H1 (cell line): ENCODE measurements at regions not wholly inside any gene's neighbourhood (a gene's known extent, or its start where the extent isn't known, plus 50 kb on each side); places are given as distances from the start of the nearest gene placed in this dataset.

Source experiments
- CTCF ChIA-PET: fragments of 300-600 bp; sonication (Branson Sonifier 250); formaldehyde crosslinking; loops from one replicate; lab custom pipeline; 2021; ENCODE audit not compliant: partially characterized antibody; lab: Charles Lee
- POLR2A ChIA-PET: fragments of 300-600 bp; sonication (Branson Sonifier 250); formaldehyde crosslinking; loops from one replicate; lab custom pipeline; 2021; ENCODE audit warnings: inconsistent platforms; ENCODE audit not compliant: partially characterized antibody; lab: Charles Lee
- DNase-seq, 2 experiments: peaks; one replicate each; pipeline versions ENCODE4 v3.0.0 to v3.0.0-alpha.2; 2010 to 2022; ENCODE audit warnings: low spot score in 2 of 2, low read depth in 1 of 2, mixed read lengths in 1 of 2
- FAIRE-seq: peaks from 2 replicates; lab custom pipeline; 2011; peaks lifted over from hg19 to GRCh38; lab: Jason Lieb, UNC
- H2AFZ ChIP-seq: 2 replicates; pipeline ENCODE4 v1.8.1; 2012; ENCODE audit warnings: low read length, inconsistent platforms
- H2AK5ac ChIP-seq: 2 replicates; pipeline ENCODE4 v1.6.1; 2013; ENCODE audit warnings: low read depth, low read length
- H2BK120ac ChIP-seq: replicated peaks from 2 replicates; pipeline ENCODE3; 2013; ENCODE audit warnings: low read depth, low read length, inconsistent platforms
- H2BK12ac ChIP-seq: 2 replicates; pipeline ENCODE4 v1.6.1; 2013; ENCODE audit warnings: low read depth, low read length
- H2BK15ac ChIP-seq: 2 replicates; pipeline ENCODE4 v1.6.1; 2013; ENCODE audit warnings: low read length
- H2BK20ac ChIP-seq: 2 replicates; pipeline ENCODE4 v1.6.1; 2013; ENCODE audit warnings: low read length
- H2BK5ac ChIP-seq: 2 replicates; pipeline ENCODE4 v1.6.1; 2013; ENCODE audit warnings: low read depth, low read length
- H3K14ac ChIP-seq: 2 replicates; pipeline ENCODE4 v1.6.1; 2013; ENCODE audit warnings: inconsistent platforms; ENCODE audit not compliant: insufficient read length
- H3K18ac ChIP-seq: 2 replicates; pipeline ENCODE4 v1.6.1; 2013; ENCODE audit warnings: low read length; ENCODE audit errors: extremely low read depth
- H3K23ac ChIP-seq: 2 replicates; pipeline ENCODE4 v1.6.1; 2013; ENCODE audit warnings: inconsistent platforms; ENCODE audit not compliant: insufficient read length
- H3K23me2 ChIP-seq: 2 replicates; pipeline ENCODE4 v1.6.1; 2013; ENCODE audit warnings: low read depth, low read length
- H3K27ac ChIP-seq: 2 replicates; pipeline ENCODE4 v1.6.1; 2011; ENCODE audit warnings: low read depth, low read length, inconsistent platforms
- H3K27me3 ChIP-seq, 4 experiments: replicated peaks in 1 of 4; 1 replicate in 1 of 4; 2 replicates in 3 of 4; pipeline versions ENCODE4 v1.6.1 to v1.8.1; 2011 to 2013; ENCODE audit warnings: low read length in 3 of 4, mild to moderate bottlenecking in 3 of 4, inconsistent platforms in 2 of 4, mixed read lengths in 2 of 4, moderate library complexity in 1 of 4; ENCODE audit not compliant: control insufficient read depth in 3 of 4, insufficient read depth in 3 of 4; ENCODE audit errors: extremely low read depth in 1 of 4
- H3K36me3 ChIP-seq, 4 experiments: 2 replicates each; pipeline versions ENCODE4 v1.6.1 to v1.8.1; 2011 to 2013; ENCODE audit warnings: mild to moderate bottlenecking in 4 of 4, low read length in 3 of 4, moderate library complexity in 2 of 4, control low read depth in 1 of 4, inconsistent platforms in 1 of 4; ENCODE audit not compliant: insufficient read depth in 4 of 4, control insufficient read depth in 2 of 4
- H3K4ac ChIP-seq: replicated peaks from 2 replicates; pipeline ENCODE3; 2013; ENCODE audit warnings: low read length, low read depth, mixed read lengths, inconsistent platforms; ENCODE audit not compliant: insufficient read length
- H3K4me1 ChIP-seq, 4 experiments: replicated peaks in 1 of 4; 1 replicate in 1 of 4; 2 replicates in 3 of 4; pipeline versions ENCODE4 v1.6.1 to v1.8.1; 2011 to 2013; ENCODE audit warnings: low read length in 3 of 4, inconsistent platforms in 2 of 4, mixed read lengths in 1 of 4; ENCODE audit not compliant: insufficient read depth in 4 of 4, control insufficient read depth in 3 of 4
- H3K4me2 ChIP-seq, 2 experiments: 2 replicates each; pipeline versions ENCODE4 v1.6.1 to v1.8.1; 2011 to 2013; ENCODE audit warnings: low read depth in 2 of 2, low read length in 2 of 2, control low read depth in 1 of 2, inconsistent platforms in 1 of 2, mild to moderate bottlenecking in 1 of 2; ENCODE audit not compliant: insufficient read depth in 1 of 2
- H3K4me3 ChIP-seq, 4 experiments: fragments of 200-600, 300-600 bp in 1 of 4; sonication (generic), shearing (Covaris generic), sonication (Bioruptor Twin) in 1 of 4; 2 replicates each; pipeline versions ENCODE4 v1.5.1 to v1.8.1; 2011 to 2016; ENCODE audit warnings: low read length in 4 of 4, low read depth in 3 of 4, control low read depth in 2 of 4, inconsistent platforms in 2 of 4, mild to moderate bottlenecking in 2 of 4, mixed read lengths in 1 of 4, moderate library complexity in 1 of 4; ENCODE audit not compliant: insufficient read depth in 2 of 4; ENCODE audit errors: extremely low read depth in 1 of 4
- H3K56ac ChIP-seq: replicated peaks from 2 replicates; pipeline ENCODE3; 2013; ENCODE audit warnings: low read depth, mild to moderate bottlenecking, mixed read lengths, low read length, inconsistent platforms; ENCODE audit not compliant: insufficient read length
- H3K79me1 ChIP-seq: 2 replicates; pipeline ENCODE4 v1.6.1; 2013; ENCODE audit warnings: low read depth, low read length, control low read depth
- H3K79me2 ChIP-seq, 2 experiments: 2 replicates each; pipeline versions ENCODE4 v1.6.1 to v1.8.1; 2012 to 2013; ENCODE audit warnings: low read length in 2 of 2, mild to moderate bottlenecking in 2 of 2, inconsistent platforms in 1 of 2; ENCODE audit not compliant: insufficient read depth in 2 of 2, control insufficient read depth in 1 of 2
- H3K9ac ChIP-seq, 4 experiments: replicated peaks in 1 of 4; 1 replicate in 1 of 4; 2 replicates in 3 of 4; pipeline versions ENCODE4 v1.6.1 to v1.8.1; 2011 to 2013; ENCODE audit warnings: low read depth in 3 of 4, low read length in 3 of 4, control low read depth in 2 of 4, mild to moderate bottlenecking in 2 of 4, moderate library complexity in 2 of 4, inconsistent platforms in 1 of 4; ENCODE audit errors: extremely low read depth in 1 of 4
- H3K9me3 ChIP-seq, 2 experiments: 2 replicates each; pipeline versions ENCODE4 v1.6.1 to v1.8.1; 2012 to 2013; ENCODE audit warnings: mild to moderate bottlenecking in 2 of 2, moderate library complexity in 2 of 2, control low read depth in 1 of 2, inconsistent platforms in 1 of 2, low read depth in 1 of 2, low read length in 1 of 2, mixed read lengths in 1 of 2; ENCODE audit not compliant: insufficient read depth in 2 of 2
- H4K20me1 ChIP-seq, 2 experiments: replicated peaks in 1 of 2; 2 replicates each; pipeline versions ENCODE3 to v1.8.1; 2011 to 2013; ENCODE audit warnings: inconsistent platforms in 2 of 2, low read length in 2 of 2, mild to moderate bottlenecking in 1 of 2; ENCODE audit not compliant: insufficient read depth in 2 of 2, control insufficient read depth in 1 of 2
- H4K5ac ChIP-seq: 2 replicates; pipeline ENCODE4 v1.6.1; 2013; ENCODE audit warnings: low read length, low read depth, mixed read lengths, inconsistent platforms; ENCODE audit not compliant: insufficient read length
- H4K8ac ChIP-seq: 2 replicates; pipeline ENCODE4 v1.8.0; 2013; ENCODE audit warnings: mild to moderate bottlenecking, moderate library complexity, low read length, inconsistent platforms; ENCODE audit not compliant: insufficient read depth; ENCODE audit errors: extremely low read depth
- H4K91ac ChIP-seq: replicated peaks from 2 replicates; pipeline ENCODE3; 2013; ENCODE audit warnings: low read length, mixed read lengths, inconsistent platforms; ENCODE audit not compliant: insufficient read length
- CBX5 ChIP-seq: fragments of 300-800, 300-1000 bp; sonication (generic); IDR thresholded peaks from 2 replicates; pipeline ENCODE4 v1.7.1; 2016; ENCODE audit warnings: antibody characterized with exemption, low read length, low read depth
- CREB1 ChIP-seq: IDR thresholded peaks from 2 replicates; pipeline ENCODE4 v1.6.1; 2012; ENCODE audit warnings: inconsistent platforms
- EGR1 ChIP-seq: IDR thresholded peaks from 2 replicates; pipeline ENCODE4 v1.6.1; 2011; ENCODE audit warnings: low read depth, low read length, borderline replicate concordance
- GABPA ChIP-seq: IDR thresholded peaks from 2 replicates; pipeline ENCODE4 v1.6.1; 2011; ENCODE audit warnings: mild to moderate bottlenecking, low read length, moderate library complexity, borderline replicate concordance; ENCODE audit not compliant: insufficient read depth
- MAFK ChIP-seq: IDR thresholded peaks from 2 replicates; pipeline ENCODE4 v1.6.1; 2012; ENCODE audit warnings: low read depth, mild to moderate bottlenecking, improper control_type of control experiment, low read length
- RAD21 ChIP-seq, 2 experiments: IDR thresholded peaks in 1 of 2; conservative IDR thresholded peaks in 1 of 2; 2 replicates each; pipeline ENCODE4 v1.6.1; 2011; ENCODE audit warnings: low read depth in 2 of 2, low read length in 2 of 2, improper control_type of control experiment in 1 of 2, inconsistent platforms in 1 of 2, mild to moderate bottlenecking in 1 of 2, moderate library complexity in 1 of 2
- SIN3A ChIP-seq, 2 experiments: IDR thresholded peaks in 1 of 2; conservative IDR thresholded peaks in 1 of 2; 2 replicates each; pipeline ENCODE4 v1.6.1; 2011 to 2012; ENCODE audit warnings: low read length in 2 of 2, improper control_type of control experiment in 1 of 2, low read depth in 1 of 2, mild to moderate bottlenecking in 1 of 2
- SIX5 ChIP-seq: IDR thresholded peaks from 2 replicates; pipeline ENCODE4 v1.6.1; 2011; ENCODE audit warnings: mild to moderate bottlenecking, low read depth, low read length
- WGBS, 2 experiments: shearing (Covaris generic) in 1 of 2; methylation state at CpG; one replicate each; pipeline versions ENCODE4 v1.1.6 to v1.1.7; 2013 to 2015; ENCODE audit warnings: low lambda C conversion rate in 2 of 2, mixed read lengths in 2 of 2, inconsistent platforms in 1 of 2, low coverage in 1 of 2, missing lambda C conversion rate in 1 of 2; ENCODE audit not compliant: insufficient replicate concordance in 2 of 2, insufficient coverage in 1 of 2, insufficient read length in 1 of 2; ENCODE audit errors: extremely low coverage in 1 of 2, missing lambda C conversion rate in 1 of 2; 5-methylcytosine and 5-hydroxymethylcytosine counted together
- TF ChIP-seq, protein P1 (sequence below), 3 experiments: IDR thresholded peaks; 1 replicate in 2 of 3; 2 replicates in 1 of 3; pipeline versions ENCODE4 v1.5.1 to v1.6.1; 2011; ENCODE audit warnings: low read length in 3 of 3, mild to moderate bottlenecking in 3 of 3, inconsistent platforms in 2 of 3, low read depth in 1 of 3, moderate library complexity in 1 of 3; ENCODE audit not compliant: insufficient read depth in 1 of 3; ENCODE audit errors: control extremely low read depth in 1 of 3
- TF ChIP-seq, protein P2 (sequence below): IDR thresholded peaks from 2 replicates; pipeline ENCODE4 v1.6.1; 2011; ENCODE audit warnings: low read length, improper control_type of control experiment

DNA sequence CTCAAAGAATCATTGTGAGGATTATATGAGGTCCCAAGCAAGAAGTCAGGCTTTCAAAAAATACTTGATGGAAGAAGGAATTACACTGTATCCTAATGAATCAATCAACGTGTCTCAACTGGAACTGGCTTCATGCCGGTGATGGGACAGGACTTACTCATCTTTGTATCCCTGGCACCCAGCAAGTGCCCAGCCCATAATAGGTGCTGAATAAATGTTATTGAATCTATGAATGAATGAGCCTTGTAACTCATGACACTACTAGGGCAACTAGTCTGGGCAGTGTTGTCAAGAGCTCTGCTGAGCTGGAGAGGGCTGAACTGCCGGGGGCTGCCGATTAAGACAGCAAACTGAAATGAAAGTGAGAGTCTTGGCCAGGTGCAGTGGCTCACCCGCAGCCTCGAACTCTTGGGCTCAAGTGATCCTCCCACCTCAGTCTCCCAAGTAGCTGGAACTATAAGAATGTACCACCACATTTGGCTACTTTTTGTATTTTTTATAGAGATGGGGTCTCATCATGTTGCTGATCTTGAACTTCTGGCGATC, 87.2 kb upstream of the KIF5B start:
- WGBS, 2 experiments, result 91% methylated on average over 7 of the region's 7 CpGs; no CpG with 5 or more reads in 1 of the 2 experiments
- Histone ChIP-seq H4K5ac (no peak overlapping the region), H2BK15ac (no peak overlapping the region), H3K23me2 (no peaks in the 10 kb centered on the region), H3K14ac (no peak overlapping the region), H2BK20ac (no peak overlapping the region), H4K91ac (no peak overlapping the region), H3K27ac (no peak overlapping the region), H3K27me3 (no peaks in the 10 kb centered on the region), H4K20me1 (no peaks in the 10 kb centered on the region), H3K4ac (no peak overlapping the region), H2AFZ (no peak overlapping the region), H3K4me1 (peaks cover 0 to 12% (median 6%) of the 10 kb centered on the region in 4 experiments; a peak in 5 of 7 replicates), H3K4me2 (no peak overlapping the region), H3K9ac (no peak overlapping the region), H2AK5ac (no peak overlapping the region), H2BK12ac (no peak overlapping the region), H3K9me3 (no peaks in the 10 kb centered on the region), H3K36me3 (no peaks in the 10 kb centered on the region), H3K56ac (no peak overlapping the region), H2BK5ac (no peak overlapping the region), H3K23ac (no peak overlapping the region), H4K8ac (no peak overlapping the region; the same call in 1 of the 2 replicates), H3K79me1 (no peaks in the 10 kb centered on the region), H2BK120ac (no peak overlapping the region), H3K4me3 (no peak overlapping the region), H3K79me2 (no peaks in the 10 kb centered on the region), H3K18ac (no peak overlapping the region)
- FAIRE-seq, result no peak
- no peak for DNase-seq
- ChIA-PET POLR2A (no interaction called here), CTCF (interaction anchor here (0.8 to 2.1 kb wide), 3 partner anchors 11 to 63 kb away, joined by 3 to 5 read pairs (median 3); no protein-coding TSS in a partner anchor)
- TF ChIP-seq SIX5 (no peak), CBX5 (no peak), EGR1 (no peak), SIN3A (conservative IDR thresholded peaks at IDR 0.05 in 1 of 2, IDR thresholded peaks at IDR 0.05 in 1 of 2; ENCODE audit: low read depth in 1 of 2, low read length in 2 of 2) (no peak), GABPA (no peak), CREB1 (no peak), RAD21 (IDR thresholded peaks at IDR 0.05 in 1 of 2, conservative IDR thresholded peaks at IDR 0.05 in 1 of 2; ENCODE audit: low read depth in 2 of 2, low read length in 2 of 2) (no peak), MAFK (no peak)
- TF ChIP-seq, protein P1, sequence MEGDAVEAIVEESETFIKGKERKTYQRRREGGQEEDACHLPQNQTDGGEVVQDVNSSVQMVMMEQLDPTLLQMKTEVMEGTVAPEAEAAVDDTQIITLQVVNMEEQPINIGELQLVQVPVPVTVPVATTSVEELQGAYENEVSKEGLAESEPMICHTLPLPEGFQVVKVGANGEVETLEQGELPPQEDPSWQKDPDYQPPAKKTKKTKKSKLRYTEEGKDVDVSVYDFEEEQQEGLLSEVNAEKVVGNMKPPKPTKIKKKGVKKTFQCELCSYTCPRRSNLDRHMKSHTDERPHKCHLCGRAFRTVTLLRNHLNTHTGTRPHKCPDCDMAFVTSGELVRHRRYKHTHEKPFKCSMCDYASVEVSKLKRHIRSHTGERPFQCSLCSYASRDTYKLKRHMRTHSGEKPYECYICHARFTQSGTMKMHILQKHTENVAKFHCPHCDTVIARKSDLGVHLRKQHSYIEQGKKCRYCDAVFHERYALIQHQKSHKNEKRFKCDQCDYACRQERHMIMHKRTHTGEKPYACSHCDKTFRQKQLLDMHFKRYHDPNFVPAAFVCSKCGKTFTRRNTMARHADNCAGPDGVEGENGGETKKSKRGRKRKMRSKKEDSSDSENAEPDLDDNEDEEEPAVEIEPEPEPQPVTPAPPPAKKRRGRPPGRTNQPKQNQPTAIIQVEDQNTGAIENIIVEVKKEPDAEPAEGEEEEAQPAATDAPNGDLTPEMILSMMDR (IDR thresholded peaks at IDR 0.05; ENCODE audit: control extremely low read depth in 1 of 3, insufficient read depth in 1 of 3, low read depth in 1 of 3, low read length in 3 of 3), result no peak
- TF ChIP-seq, protein P2, sequence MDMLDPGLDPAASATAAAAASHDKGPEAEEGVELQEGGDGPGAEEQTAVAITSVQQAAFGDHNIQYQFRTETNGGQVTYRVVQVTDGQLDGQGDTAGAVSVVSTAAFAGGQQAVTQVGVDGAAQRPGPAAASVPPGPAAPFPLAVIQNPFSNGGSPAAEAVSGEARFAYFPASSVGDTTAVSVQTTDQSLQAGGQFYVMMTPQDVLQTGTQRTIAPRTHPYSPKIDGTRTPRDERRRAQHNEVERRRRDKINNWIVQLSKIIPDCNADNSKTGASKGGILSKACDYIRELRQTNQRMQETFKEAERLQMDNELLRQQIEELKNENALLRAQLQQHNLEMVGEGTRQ, result no peak
